Hepatocyte (in vitro differentiated cells): ENCODE measurements at regions not wholly inside any gene's neighbourhood (a gene's known extent, or its start where the extent isn't known, plus 50 kb on each side); places are given as distances from the start of the nearest gene placed in this dataset.

Experiments
- CTCF ChIP-seq: fragments of 200-600 bp; sonication (generic); IDR thresholded peaks from 2 replicates; pipeline ENCODE4 v1.5.1; 2016; ENCODE audit warnings: antibody characterized with exemption, mild to moderate bottlenecking; ENCODE audit not compliant: poor library complexity
- EZH2 ChIP-seq: fragments of 200-600 bp; sonication (generic); IDR thresholded peaks from 2 replicates; pipeline ENCODE4 v1.6.1; 2016; ENCODE audit warnings: antibody characterized with exemption, mild to moderate bottlenecking, borderline replicate concordance
- EZH2phosphoT487 ChIP-seq: fragments of 200-600 bp; sonication (generic); IDR thresholded peaks from one replicate; pipeline ENCODE4 v1.6.1; 2018; ENCODE audit warnings: antibody characterized with exemption, mild to moderate bottlenecking, low read depth, moderate library complexity; ENCODE audit not compliant: unreplicated experiment, severe bottlenecking

- no peak for TF ChIP-seq CTCF
- no peak for TF ChIP-seq EZH2
- no peak for TF ChIP-seq EZH2phosphoT487
Observed at GRCh38 chr16:82337355-82337754, 167.3 kb upstream of the MPHOSPH6 start.
